SK-N-SH (cell line): ENCODE measurements at regions not wholly inside any gene's neighbourhood (a gene's known extent, or its start where the extent isn't known, plus 50 kb on each side); places are given as distances from the start of the nearest gene placed in this dataset.

Experiments
- EZH2phosphoT487 ChIP-seq: fragments of 200-600 bp; sonication (generic); IDR thresholded peaks from 2 replicates; pipeline ENCODE4 v1.6.1; 2017; ENCODE audit warnings: low read depth, mixed run types, mild to moderate bottlenecking, antibody characterized with exemption, moderate library complexity, borderline replicate concordance
- SIN3A ChIP-seq: IDR thresholded peaks from 2 replicates; pipeline ENCODE4 v1.6.1; 2012; ENCODE audit warnings: low read depth, mild to moderate bottlenecking, low read length, moderate library complexity, borderline replicate concordance
- TCF12 ChIP-seq: IDR thresholded peaks from 2 replicates; pipeline ENCODE4 v1.4.0; 2012
- TEAD4 ChIP-seq: IDR thresholded peaks from 2 replicates; pipeline ENCODE4 v1.4.0; 2012; ENCODE audit warnings: mild to moderate bottlenecking, borderline replicate concordance; ENCODE audit not compliant: insufficient read depth
- TF ChIP-seq, protein P1 (sequence below): fragments of 200-600 bp; sonication (generic); IDR thresholded peaks from 2 replicates; pipeline ENCODE4 v1.6.1; 2017; ENCODE audit warnings: antibody characterized with exemption, mild to moderate bottlenecking, moderate library complexity

GRCh38 chr20:58092353-58092752, 136.1 kb downstream of the ANKRD60 start:
- TF ChIP-seq SIN3A (no peak), EZH2phosphoT487 (no peak), TEAD4 (no peak), TCF12 (no peak)
- TF ChIP-seq, protein P1, sequence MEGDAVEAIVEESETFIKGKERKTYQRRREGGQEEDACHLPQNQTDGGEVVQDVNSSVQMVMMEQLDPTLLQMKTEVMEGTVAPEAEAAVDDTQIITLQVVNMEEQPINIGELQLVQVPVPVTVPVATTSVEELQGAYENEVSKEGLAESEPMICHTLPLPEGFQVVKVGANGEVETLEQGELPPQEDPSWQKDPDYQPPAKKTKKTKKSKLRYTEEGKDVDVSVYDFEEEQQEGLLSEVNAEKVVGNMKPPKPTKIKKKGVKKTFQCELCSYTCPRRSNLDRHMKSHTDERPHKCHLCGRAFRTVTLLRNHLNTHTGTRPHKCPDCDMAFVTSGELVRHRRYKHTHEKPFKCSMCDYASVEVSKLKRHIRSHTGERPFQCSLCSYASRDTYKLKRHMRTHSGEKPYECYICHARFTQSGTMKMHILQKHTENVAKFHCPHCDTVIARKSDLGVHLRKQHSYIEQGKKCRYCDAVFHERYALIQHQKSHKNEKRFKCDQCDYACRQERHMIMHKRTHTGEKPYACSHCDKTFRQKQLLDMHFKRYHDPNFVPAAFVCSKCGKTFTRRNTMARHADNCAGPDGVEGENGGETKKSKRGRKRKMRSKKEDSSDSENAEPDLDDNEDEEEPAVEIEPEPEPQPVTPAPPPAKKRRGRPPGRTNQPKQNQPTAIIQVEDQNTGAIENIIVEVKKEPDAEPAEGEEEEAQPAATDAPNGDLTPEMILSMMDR, result no peak
